HPDE6-E6E7 (cell line): ENCODE measurements at regions not wholly inside any gene's neighbourhood (a gene's known extent, or its start where the extent isn't known, plus 50 kb on each side); places are given as distances from the start of the nearest gene placed in this dataset.

Experiments used
- DNase-seq: peaks from one replicate; pipeline ENCODE4 v3.0.0; 2011; ENCODE audit warnings: missing footprints; ENCODE audit errors: extremely low spot score

DNA sequence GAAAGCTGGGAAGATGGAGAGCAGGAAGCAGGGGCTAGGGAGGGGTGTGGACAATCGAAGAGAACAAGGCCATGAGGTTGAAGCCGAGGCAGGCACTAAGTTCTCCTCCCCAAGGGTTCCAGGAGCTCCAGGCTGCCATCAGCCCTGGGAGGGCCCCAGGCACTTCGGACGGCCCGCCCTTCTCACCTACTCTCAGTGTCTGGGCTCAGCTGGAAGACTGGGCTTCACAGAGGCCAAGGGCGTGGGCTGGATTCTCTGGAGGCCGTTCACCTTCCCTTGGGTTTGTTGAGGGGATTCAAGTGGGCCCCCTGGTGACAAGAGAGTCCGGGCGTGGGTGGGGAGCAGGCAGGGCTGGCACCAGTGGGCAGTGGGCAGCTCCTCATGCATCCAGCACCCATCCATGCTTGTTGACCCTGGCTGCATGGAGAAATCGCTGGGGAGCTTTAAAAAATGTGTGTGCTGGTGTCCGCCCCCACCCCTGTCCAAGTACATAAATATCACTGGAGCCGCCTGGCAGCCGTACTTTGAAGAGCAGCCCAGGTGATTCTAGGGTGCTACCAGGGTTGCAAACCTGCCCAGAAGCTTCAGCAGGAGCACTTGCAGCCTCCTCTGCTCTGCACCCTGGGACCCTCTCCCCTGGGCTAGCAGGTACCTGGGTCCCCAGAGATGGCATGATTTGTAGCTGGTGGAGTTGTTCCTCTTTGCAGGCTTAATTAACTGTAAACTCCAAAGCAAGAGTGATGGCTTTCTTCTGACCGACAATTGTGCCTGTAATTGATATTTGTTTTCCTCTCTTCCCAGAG, 74.3 kb downstream of the RTL6 start:
- DNase-seq: no peak

DNA sequence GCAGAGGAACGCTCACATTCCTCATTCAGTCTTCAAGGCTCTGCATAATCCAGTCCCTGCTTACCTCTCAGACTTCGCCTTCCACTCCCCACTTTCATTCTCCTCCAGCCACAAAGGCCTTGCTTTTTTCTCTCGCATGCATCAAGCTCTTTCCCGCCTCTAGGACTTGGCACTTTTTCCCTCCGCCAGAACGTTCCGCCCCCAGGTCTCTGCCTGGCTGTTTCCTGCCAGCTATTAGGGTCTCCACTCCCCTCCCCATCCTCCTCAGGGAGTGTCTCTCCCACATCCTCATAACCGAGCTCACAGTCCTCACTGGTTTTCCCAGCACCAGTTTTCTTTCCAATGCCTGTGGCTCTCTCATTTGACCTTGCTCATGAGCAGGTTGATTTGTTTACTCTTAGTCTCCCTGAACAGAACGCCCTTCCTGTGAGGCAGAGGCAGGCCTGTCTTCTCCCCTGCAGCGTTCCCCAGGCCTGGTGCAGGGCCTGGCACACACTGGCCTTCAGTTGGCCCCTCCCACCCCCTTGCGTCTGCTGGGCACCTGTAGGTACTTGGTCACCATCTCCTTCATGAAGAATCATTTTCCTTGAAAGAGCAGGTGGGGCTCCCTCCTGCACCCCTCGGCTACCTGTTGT, 75.2 kb downstream of the RTL6 start:
- no peak for DNase-seq

DNA sequence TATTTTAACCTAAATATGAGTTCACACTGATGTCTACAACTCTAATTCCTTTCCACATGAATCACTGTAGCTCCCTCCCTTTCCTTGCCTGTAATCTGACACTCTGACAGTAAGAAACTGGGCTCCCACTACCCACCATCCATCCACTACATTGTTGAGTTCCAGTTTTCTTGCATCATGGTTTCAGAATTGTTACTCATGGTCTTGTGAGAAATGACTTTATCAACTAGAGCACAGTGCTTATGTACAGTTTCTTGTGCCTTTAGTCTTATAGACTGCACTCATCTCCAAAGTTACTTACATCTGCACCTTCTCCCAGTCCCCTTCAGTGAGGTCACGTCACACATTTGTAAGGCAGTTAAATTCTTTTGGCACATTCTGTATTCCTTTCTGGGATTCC, 78.6 kb downstream of the RTL6 start:
- DNase-seq: no peak

DNA sequence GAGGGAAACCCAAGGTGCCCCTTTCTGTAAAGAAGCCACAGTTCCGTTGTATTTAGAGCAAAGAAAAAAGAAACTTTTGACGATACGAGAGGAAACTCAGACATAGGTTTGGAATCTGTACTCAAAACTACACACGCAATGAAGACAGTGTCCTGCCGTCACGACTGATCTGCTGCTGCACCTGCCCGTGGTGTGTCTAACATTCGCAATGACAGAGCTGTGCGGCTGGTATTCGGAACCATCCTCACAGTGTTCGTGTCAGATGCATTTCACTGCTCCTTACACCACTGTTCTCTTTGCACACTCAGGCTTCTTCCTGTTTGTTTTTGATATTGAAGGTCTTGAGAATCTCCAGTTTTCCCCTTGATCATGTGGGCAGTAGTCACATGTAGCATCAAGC, 84.8 kb downstream of the RTL6 start:
- DNase-seq: no peak

DNA sequence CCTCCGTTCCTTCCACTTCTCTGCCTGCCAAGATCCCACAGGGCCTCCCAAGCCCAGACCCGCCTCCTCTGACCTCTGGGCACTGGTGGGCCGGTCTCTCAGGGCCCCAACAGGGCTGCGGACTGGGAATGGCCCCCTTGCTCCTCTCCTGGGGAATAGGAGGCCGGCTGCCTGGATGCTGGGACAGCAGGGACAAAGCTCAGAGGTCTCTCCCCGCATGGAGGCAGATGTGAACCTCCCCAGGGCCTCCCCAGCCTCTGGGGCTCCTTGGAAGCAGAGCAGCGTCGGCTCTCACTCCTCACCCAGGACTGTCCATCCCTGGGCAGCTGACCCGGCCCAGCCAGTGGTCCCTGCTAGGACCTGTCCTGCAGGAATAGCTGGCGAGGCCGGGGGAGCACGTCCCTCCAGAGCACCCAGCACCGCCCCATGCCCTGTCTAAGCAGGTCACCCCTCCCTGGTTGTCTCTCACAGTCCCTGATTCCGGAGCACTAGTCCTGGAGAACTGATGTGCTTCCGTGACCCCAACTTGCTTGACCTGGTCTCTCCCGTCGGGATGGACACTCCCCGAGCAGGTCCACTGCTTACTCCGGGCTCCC, 85.8 kb downstream of the RTL6 start:
- no peak for DNase-seq

DNA sequence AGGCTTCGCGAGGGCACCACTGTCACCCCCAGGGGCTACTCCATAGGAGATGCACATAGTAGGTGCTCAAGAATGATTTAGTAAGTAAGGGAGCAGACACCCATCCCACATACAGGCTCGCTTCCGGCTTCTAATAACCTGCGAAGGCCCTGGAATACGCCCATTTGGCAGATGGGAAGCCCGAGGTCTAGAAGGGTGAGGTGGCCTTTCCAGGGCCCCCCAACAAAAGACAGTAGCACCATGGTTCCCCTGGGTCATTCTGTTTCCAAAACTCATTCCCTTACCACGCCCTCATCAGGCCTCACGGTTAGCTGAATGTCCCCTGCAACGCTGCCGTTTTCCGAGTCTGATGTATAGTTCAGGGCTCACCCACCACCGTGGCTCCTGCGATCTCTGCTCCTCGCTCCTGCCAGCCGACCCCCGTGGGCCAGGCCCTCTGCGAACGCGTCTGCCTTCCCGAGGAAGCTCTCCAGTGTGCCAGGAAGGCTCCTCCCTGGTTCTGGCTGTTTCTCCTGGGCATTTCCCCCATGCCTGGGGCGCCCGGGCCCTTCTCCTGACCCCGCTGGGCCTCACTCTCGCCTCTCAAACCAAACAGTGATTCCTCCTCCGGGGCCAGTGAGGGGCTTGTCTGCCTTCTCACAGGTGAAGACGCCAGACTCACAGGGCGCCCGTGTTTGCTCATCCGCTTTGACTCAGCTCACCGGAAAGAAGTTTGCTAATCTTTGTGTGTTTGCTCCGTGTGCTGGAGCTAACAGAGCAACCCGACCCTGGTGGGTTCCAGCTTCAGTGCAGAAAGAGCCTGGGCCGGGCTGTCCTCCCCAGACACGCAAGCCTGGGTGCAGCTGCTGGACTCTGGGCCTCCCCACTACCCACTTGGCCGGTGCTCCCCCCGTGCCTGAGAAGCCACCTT, 86.6 kb downstream of the RTL6 start:
- DNase-seq: no peak

DNA sequence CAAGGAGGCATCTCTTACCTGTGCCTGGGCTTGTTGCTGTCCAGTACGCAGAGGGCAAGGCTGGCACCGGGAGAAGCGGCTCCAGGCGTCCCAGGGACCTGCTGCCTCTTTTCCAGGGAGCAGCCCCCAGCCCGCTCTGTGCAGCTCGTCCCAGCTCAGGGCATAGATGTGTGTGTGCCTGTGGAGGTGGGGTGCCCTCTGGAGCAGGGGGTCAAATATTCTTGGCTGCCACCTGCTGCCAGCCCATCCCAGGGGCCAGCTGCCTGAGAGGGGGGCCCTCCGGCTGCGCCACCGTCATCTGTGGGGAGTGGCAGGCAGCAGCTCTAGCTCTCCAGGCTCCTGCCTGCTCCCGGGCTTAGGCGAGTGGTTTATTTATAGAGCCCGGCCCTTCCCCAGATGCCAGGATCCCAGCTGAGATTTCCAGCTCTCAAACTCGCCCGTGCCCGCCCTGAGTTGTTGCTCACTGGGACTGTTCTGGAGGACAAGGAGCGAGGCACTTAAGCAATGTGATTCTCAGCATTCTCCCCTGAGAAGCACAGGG, 87.5 kb downstream of the RTL6 start:
- DNase-seq: no peak

DNA sequence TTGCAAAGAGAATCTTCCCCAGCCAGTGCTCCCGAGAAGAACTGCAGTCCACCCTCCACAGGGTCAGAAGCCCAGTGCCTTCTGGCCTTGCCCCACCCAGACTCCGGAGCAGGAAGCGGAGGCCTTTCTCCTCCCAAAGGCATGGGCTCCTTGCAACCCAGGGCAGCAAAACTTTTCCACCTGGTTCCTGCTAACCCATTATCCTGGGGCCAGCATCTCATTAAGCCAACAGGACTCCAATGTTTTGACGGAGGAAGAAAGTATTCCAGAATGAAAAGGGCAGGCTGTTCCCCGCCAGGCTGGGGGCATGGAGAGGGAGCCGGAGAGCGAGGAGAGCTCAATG, 88.1 kb downstream of the RTL6 start:
- DNase-seq: no peak

DNA sequence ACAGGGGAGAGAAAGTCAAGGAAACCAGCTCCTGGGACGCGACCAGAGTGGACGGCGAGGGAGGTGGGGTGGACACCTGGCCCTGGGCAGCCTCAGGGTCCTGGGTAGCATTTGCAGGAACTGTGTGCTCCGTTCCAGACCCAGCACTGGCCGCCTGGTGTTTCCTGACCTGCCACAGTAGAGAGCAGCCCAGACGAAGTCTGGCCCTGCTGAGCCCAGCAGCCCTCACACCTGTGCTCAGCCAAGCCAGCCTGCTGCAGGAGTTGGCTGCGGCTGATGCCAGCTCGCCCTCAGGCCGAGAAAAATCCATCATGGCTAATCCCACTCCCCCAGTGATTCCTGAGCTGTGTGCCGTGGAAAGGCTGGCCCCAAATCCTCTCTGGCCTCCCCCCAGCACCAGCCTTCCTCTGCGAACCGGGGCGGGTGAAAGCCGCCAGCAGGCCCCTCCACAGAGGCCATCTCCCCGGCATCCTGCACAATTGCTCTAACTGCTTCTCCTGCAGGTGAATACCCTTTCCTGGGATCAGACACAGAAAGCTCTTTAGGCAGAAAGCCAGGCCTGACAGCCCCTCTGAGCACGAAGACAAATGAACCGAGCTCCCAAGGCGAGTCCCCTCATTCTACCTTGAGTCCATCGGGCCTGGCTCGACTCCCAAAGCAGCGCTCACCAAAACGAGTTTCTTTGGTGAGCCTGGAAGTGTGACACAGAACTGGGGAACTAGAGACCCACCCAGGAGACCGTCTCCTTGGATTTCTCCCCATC, 88.6 kb downstream of the RTL6 start:
- no peak for DNase-seq

DNA sequence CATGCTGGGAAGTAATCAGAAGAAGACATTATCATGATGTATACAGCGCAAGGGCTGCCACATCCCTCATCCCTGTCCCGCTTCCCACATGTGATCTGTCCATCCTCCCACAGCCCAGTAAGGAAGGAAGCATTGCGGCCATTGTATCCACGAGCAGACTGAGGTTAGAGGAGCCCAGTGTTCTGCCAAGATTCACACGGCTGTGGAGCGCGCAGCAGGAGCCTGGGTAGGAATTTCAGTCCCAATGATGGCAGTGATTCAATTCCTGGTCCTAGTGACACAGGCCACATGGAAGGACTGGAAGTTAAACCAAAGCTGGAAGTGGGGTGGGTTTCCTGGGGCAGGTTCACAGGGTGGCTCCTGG, 89.2 kb downstream of the RTL6 start:
- no peak for DNase-seq

DNA sequence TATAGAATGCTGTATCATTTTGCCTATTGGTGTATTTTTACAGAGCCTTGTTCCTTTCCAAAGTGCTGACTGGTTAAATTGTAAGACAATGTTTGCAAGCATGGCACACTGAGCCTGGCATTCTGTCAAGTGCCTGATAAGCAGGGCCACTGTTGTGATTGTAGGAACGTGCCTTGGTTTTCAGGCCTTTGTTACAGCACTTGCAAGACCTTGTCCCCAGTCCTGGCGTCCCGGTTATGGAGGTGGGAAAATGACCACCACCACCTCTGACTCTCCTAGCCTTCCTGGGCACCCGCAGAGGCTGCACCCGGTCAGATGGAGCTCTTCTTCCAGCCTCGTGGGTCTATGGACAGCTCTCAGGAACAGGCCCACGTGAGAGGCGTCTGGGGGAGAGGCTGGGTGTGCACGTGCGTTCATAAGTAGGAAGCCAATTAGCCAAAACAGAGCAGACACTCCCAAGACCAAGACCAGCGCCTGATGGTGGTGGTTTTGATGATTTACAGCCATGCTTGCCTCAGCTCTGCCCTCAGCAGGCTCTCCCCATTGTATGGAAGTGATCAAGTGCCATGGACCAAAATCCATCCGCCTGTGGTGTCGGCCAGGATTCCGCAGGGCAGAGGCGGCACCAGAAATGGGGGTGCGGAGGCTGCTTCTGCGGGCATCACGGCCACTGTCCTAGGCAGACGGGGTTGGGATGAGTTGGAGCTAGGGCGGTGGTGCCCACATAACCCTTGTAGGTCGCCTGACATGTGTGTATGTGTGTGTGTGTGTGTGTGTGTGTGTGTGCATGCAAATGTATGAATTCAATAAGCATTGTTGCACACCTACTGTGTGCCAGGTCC, 89.8 kb downstream of the RTL6 start:
- DNase-seq: no peak

DNA sequence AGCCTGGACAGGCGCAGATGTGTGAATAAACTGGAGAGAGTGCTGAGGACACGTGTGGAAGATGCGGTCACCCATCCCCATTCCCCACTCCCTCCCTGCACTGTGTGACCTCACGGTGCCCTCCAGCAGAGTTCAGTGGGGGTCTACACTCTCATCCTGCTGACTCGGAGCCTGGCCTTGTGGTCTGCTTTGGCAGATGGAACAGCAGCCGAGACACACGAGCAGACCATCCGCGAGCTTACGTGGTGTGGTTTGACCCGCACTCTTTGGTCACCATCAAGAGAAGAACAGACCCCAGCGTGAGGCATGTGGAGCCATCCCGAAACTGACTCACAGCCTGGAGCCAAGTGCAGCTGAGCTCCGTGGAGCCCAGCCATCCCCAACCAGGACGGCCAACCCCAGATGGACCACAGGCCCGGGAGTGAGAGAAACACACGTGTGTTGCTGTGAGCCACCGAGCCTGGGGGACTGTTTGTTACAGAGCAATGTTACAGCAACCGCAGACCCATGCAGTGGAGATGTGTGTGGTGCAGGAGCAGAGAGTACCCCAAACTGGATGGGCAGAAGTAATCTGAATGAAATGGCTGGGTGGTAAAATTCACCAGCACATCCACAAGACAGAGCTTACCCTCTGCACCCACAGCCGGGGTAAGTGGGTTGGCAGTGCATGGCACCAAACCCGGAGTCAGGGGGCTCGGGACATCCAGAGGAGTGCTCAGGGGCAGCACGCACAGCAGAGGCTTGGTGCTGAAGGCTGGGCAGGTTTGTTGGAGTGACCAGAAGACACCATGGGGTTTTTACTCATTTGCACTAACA, 90.7 kb downstream of the RTL6 start:
- DNase-seq: no peak

DNA sequence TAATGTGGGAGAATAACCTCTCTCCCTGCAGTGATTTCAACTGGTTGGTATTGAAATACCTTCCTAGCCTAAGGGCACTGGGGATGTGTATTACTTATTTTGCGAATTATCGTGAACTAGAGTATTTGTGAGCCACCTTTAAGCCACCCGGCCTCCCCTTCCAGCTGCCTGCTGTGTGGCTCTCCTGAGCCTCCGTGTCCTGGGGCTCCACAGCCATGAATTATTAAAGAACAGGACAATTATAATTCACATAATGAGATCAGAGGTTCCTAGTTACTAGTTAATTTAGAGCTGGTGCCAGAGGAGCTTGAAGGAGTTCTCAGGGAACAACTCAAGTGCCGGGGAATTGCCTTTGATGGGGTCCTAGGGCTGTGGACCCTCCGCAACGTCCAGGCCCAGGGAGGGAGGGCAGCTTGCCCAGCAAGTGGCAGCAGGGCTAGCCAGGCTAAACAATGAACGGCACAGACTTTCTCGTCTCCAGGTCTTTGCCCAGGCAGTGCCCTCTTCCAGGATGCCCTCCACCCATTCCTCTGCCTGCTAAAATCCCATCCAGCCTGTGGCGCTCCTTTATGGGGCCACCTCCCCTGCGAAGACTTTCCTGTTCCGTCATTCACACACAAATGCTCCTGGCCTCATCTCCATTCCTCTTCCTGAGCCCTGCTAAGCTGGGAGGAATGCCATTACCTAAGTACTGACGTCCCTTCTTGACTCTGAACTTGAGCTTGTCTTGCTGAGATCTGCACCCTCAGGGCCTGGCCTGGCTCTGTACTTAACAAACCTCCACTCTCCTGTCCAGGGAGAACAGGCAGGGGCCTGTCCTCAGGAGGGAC, 91.5 kb downstream of the RTL6 start:
- no peak for DNase-seq

DNA sequence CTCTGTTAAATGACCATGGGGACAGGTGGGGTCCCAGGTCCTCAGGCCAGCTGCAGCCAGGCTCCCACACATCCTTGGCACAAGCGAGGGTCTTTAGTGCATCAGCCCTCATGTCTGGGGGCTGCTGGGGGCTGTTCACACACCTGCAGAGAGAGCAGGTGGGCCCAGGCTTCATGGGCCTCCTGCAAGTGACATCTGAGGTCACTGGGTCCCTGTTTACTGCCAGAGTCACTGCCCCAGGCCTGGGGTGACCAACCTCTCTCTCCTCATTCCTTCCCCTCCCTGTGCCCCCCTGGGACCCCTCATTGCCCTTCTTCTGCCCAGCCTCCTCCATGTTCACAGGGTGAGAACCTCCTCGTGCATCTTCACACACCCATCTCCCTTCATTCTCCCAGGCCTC, 92.4 kb downstream of the RTL6 start:
- DNase-seq: no peak

DNA sequence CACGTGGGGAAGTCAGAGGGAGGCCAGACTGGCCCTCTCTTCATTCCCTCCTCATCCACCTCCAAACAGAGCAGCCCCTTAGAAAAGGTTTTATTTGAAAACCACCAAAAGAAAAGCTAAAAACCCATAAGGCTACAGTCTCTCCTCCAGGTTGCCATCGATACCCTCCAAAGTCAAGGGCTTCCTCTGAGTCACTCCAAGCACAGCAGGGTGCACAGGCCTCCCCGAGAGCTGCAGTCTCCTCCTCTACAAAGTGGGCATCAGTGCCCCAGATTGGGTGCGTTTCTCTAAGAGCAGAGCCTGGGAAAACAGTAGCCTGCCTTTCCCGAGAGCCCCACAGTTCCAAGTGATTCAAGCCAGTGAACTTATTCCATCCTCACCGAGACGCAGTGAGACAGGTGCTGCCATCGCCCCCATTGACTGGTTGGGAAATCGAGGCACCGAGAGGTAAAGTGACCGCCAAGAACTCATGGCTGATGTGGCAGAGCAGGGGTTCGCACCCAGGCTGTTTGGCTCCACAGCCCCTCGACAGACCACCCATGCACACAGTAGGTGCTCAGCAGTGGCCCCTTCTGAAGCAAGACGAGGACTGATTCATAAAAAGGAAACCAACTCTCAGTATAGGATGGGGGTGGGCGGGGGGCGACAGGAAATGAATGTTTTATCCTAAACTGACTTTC, 91.7 kb upstream of the SHISAL1 start:
- no peak for DNase-seq

DNA sequence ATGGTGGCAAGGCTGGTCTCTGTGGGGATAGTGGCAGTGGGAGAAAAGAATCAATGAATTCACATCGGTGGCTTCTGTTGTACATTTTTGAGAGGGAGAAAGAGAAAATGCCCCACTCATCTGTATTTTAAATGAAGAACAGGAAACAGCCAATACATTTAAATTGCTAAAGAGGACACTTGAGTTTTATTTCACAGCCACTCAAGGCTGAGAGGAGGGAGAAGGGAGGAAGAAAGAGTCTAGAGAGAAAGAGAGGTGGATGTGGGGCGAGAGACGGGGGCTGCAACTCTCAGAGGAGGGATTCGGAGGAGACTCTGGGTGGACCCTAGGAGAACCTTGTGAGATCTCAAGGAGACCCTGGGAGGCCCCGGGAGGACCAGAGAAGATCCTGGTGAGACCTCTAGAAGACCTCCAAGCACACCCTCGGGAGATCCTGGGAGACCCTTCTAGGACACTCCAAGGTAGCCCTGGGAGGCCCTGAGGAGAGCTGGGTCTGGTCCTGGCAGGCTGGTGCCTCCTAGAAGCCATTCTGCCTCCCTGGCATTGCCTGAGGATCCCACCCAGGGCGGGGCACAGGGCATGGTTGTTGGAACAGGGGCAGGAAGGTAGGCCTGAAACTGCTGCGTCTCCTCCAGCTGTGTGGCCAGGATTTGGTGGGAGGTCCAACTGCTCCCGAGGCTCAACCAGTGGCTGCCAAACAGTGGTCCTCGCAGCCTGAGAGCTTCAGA, 91.0 kb upstream of the SHISAL1 start:
- DNase-seq: no peak

DNA sequence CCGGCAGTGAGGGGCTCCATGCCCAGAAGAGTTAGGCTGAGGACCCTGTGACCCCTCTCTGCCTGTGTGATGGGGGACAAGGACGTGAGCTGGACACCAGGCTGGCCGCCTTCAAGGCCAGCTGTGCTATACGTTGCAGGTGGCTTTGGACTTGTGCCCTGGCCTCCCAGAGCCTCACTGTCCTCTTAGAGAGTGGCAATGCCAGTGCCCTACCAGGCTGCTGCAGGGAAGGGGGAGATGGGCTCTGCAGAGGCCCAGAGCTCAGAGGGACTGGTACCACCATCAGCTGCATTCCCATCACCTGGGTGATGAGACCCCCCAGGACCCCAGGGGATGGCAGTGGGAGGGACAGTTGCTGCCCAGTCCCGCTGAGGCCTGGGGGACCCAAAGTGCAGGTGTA, 90.4 kb upstream of the SHISAL1 start:
- no peak for DNase-seq
